HG03159 (cell line): ENCODE measurements at regions not wholly inside any gene's neighbourhood (a gene's known extent, or its start where the extent isn't known, plus 50 kb on each side); places are given as distances from the start of the nearest gene placed in this dataset.

Experiments used
- ATAC-seq: cut with Tn5 transposase; IDR thresholded peaks from one replicate; pipeline ENCODE4 v1.9.1; 2021; ENCODE audit warnings: mild to moderate bottlenecking, moderate library complexity; ENCODE audit not compliant: unreplicated experiment

- no peak for ATAC-seq
These were observed 600.3 kb downstream of the OTOL1 start for GRCh38 chr3:162096874-162097273.

- ATAC-seq: no peak
These were observed 607.2 kb downstream of the OTOL1 start for GRCh38 chr3:162103808-162104207.

GRCh38 chr3:162111861-162112260 is 615.3 kb downstream of the OTOL1 start:
- ATAC-seq: no peak

GRCh38 chr3:162112719-162113118 is 616.1 kb downstream of the OTOL1 start:
- ATAC-seq: no peak

- no peak for ATAC-seq
These were observed 621.4 kb downstream of the OTOL1 start for GRCh38 chr3:162117961-162118360.

GRCh38 chr3:162119651-162120050 is 623.0 kb downstream of the OTOL1 start:
- ATAC-seq: no peak

- no peak for ATAC-seq
These were observed 625.8 kb downstream of the OTOL1 start for GRCh38 chr3:162122405-162122804.

- ATAC-seq: no peak
These were observed 629.2 kb downstream of the OTOL1 start for GRCh38 chr3:162125790-162126189.

GRCh38 chr3:162130582-162130981 is 634.0 kb downstream of the OTOL1 start:
- no peak for ATAC-seq

- no peak for ATAC-seq
These were observed 636.4 kb downstream of the OTOL1 start for GRCh38 chr3:162132981-162133380.

GRCh38 chr3:162134571-162134970 is 638.0 kb downstream of the OTOL1 start:
- no peak for ATAC-seq

- ATAC-seq: no peak
These were observed 639.5 kb downstream of the OTOL1 start for GRCh38 chr3:162136136-162136535.

- ATAC-seq: no peak
These were observed 641.9 kb downstream of the OTOL1 start for GRCh38 chr3:162138509-162138908.

- ATAC-seq: no peak
These were observed 643.2 kb downstream of the OTOL1 start for GRCh38 chr3:162139841-162140240.

- no peak for ATAC-seq
These were observed 644.7 kb downstream of the OTOL1 start for GRCh38 chr3:162141272-162141791.

- ATAC-seq: no peak
These were observed 645.9 kb downstream of the OTOL1 start for GRCh38 chr3:162142511-162142910.

- ATAC-seq: no peak
These were observed 646.6 kb downstream of the OTOL1 start for GRCh38 chr3:162143180-162143579.

GRCh38 chr3:162147996-162148395 is 651.4 kb downstream of the OTOL1 start:
- ATAC-seq: no peak

GRCh38 chr3:162150790-162151189 is 654.2 kb downstream of the OTOL1 start:
- no peak for ATAC-seq

GRCh38 chr3:162152636-162153035 is 656.0 kb downstream of the OTOL1 start:
- no peak for ATAC-seq

- ATAC-seq: no peak
These were observed 665.0 kb downstream of the OTOL1 start for GRCh38 chr3:162161595-162161994.

- ATAC-seq: no peak
These were observed 668.7 kb downstream of the OTOL1 start for GRCh38 chr3:162165346-162165745.

GRCh38 chr3:162166543-162166942 is 669.9 kb downstream of the OTOL1 start:
- no peak for ATAC-seq

- ATAC-seq: no peak
These were observed 672.1 kb downstream of the OTOL1 start for GRCh38 chr3:162168715-162169114.
